ENCODE measurements at regions not wholly inside any gene's neighbourhood (a gene's known extent, or its start where the extent isn't known, plus 50 kb on each side); places are given as distances from the start of the nearest gene placed in this dataset.

DNA sequence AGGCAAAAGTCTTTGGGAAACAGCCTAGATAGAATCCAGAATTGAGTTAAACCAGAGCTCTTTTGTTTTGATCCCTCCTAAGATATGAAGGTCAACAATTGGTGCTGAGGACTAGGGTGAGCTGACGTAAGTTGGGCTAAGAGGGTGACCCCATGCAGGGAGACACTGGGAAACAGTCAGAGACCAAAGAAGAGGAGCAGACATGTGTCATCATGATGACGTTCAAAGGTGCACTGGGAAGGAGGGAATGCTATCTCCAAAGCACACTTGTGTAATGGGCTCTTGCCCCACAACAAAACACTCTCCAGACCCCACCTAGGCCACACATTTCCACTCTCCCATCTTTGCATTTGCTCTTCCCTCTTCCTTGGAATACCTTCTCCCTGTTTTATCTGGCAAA, 481.4 kb downstream of the COG6 start:
- TF ChIP-seq, protein P1, sequence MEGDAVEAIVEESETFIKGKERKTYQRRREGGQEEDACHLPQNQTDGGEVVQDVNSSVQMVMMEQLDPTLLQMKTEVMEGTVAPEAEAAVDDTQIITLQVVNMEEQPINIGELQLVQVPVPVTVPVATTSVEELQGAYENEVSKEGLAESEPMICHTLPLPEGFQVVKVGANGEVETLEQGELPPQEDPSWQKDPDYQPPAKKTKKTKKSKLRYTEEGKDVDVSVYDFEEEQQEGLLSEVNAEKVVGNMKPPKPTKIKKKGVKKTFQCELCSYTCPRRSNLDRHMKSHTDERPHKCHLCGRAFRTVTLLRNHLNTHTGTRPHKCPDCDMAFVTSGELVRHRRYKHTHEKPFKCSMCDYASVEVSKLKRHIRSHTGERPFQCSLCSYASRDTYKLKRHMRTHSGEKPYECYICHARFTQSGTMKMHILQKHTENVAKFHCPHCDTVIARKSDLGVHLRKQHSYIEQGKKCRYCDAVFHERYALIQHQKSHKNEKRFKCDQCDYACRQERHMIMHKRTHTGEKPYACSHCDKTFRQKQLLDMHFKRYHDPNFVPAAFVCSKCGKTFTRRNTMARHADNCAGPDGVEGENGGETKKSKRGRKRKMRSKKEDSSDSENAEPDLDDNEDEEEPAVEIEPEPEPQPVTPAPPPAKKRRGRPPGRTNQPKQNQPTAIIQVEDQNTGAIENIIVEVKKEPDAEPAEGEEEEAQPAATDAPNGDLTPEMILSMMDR (IDR thresholded peaks at IDR 0.05) = no peak

DNA sequence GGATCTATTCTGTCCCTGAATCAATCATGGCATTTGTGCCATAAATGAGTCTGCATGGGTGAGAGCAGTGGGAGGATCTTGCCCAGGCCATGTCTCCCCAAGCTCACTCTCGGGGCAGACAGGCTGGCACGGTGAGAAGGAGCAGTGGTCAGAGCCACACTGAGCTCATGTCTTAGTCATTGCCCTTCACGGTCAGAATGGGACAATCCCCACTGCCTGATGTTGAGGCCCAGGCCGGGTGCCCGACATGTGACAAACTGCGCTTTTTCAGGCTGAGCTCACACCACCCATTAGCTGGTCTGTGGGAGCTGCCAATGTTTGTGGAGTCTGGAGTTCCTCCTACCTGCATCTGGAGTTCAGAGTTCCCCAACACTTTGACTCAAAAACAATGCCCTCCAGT, 481.9 kb downstream of the COG6 start:
- TF ChIP-seq, protein P1 (IDR thresholded peaks at IDR 0.05) = no peak

DNA sequence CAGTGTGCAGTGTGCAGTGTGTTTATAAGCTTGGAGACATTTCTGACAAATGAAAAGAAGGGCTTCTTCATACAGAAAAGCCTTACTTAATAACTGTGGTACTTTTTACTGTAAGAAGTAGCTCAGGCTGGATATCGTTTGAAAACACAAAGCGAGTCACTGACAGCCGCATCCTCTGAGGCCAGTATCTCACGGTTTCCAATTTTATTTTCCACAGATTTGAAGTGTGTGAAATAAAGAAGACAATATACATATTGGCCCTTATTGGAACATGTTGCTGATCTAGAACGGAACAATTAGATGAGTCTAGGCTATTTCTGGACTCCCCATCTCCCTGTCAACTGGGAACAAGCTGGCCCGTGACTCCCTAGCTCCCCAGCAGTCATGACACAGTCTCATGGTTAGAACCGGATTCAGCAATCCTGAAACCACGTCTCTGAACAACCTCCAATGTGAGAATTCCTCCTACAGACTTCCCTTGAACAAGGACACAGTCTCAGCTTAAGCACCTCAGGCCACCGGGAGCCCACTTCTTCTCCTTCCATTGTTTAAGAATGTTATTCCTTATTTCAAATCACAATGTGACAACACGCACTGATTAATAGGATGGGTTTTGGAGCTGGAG, 484.5 kb downstream of the COG6 start:
- TF ChIP-seq, protein P1 (IDR thresholded peaks at IDR 0.05) = no peak

DNA sequence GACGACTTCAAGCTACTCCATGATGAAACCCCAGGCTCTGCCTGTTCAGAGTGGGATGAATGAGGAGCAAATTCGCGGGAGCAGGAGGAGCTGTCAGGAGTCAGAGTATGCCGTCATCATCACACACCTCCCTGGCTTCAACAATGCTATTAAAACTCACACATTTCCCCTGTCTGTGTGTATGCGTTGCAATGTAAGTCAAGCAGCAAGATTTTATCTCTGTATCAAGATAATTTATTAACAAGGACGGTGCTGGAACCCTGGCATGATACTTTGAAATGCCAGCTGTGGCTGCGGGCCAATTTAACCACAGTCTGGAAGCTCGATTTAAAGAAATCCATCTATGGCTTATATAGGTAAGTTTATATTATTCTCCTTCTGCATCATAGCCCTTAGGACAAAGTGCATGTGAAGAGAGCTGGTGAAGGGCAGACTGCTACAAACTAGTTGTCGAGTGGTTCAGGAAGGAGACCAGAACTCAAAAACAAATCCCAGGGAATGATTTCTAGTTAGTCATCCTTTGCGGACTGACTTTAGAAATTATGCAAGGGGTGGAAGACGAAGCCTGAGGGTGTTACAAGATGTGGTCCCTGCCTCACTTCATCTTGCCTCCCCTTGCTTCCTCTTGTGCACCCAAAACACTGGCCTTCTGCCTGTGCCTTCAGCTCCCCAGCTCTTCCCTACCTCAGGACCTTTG, 486.5 kb downstream of the COG6 start:
- TF ChIP-seq, protein P1 (IDR thresholded peaks at IDR 0.05) = no peak

DNA sequence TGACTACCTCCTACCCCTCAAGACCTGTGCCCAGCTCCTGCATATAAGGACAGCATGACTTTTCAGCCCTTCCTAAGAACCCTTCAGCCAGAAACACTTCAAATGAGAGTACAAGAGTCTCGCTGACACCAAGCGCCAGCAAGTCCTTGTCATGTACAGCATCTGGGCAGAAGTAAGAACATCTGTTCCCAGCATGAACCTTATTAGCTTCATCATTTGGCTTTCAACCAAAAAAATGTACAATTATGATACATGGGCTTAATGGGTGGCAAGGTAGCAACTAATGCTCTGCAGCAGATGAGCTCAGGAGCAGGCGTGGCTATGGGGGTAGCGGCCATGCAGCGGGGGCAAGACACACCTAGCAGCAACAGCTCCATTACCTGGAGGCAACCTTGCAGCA, 487.6 kb downstream of the COG6 start:
- TF ChIP-seq, protein P1 (IDR thresholded peaks at IDR 0.05) = no peak

DNA sequence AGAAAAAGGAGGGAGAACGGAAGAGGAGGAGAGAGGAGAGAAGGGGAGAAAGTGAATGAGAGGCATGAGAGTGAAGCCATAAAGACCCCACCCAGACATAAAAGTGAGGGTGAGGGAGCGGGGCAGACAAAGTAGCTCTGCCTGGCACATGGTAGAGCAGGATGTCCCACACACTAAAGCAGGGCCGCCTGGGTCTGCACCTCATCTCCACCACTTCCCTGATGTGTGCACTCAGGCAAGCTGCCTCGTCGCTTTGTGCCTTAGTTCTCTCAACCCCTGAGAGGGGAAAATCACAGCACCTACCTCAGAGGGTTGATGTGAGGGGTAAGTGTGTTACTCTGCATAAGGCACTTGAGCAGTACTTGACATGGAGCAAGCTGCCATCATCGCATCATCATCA, 488.1 kb downstream of the COG6 start:
- TF ChIP-seq, protein P1 (IDR thresholded peaks at IDR 0.05) = no peak

DNA sequence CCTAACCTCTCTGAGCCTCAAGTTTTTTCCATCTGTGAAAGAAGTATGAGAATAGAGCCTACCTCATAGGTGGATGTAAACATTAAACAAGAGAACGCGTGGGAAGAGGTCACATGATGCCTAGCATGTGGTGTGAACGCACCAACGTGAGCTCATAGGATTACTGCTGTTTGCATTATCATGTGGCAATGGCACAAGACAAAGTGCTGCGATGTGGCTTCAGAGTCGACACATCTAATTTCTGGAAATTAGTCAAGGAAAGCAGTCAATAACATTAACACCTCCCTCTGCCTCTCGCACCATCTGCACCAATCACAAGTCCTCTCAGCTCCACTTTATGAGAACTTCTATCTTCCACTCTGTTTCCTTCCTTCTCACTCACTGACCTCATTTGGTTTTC, 489.7 kb downstream of the COG6 start:
- TF ChIP-seq, protein P1 (IDR thresholded peaks at IDR 0.05) = no peak
